Gastrocnemius medialis (tissue), 4 donors: ENCODE measurements at regions not wholly inside any gene's neighbourhood (a gene's known extent, or its start where the extent isn't known, plus 50 kb on each side); places are given as distances from the start of the nearest gene placed in this dataset.

ENCODE experiments used
- ATAC-seq, 2 donors: fragments of 150-250 bp; one replicate each; pipeline ENCODE4 v1.9.1; 2016
- DNase-seq, 2 donors: peaks; one replicate each; pipeline ENCODE4 v3.0.0-alpha.2; 2019
- H3K27ac ChIP-seq, 4 donors: fragments of 200-600 bp; sonication (generic); 1 replicate in 1 of 4; 2 replicates in 3 of 4; pipeline ENCODE4 v1.5.1; 2016 to 2018; ENCODE audit warnings: mild to moderate bottlenecking in 2 of 4, moderate library complexity in 1 of 4
- H3K27me3 ChIP-seq, 3 donors: fragments of 200-600 bp; sonication (generic) in 2 of 3; 1 replicate in 1 of 3; 2 replicates in 2 of 3; pipeline versions ENCODE4 v1.5.1 to v1.6.0; 2016 to 2019; ENCODE audit warnings: mild to moderate bottlenecking in 1 of 3, moderate library complexity in 1 of 3
- H3K36me3 ChIP-seq, 2 donors: fragments of 200-600 bp; sonication (generic) in 1 of 2; one replicate each; pipeline ENCODE4 v1.5.1; 2017 to 2018
- H3K4me1 ChIP-seq, 2 donors: fragments of 200-600 bp; sonication (generic) in 1 of 2; one replicate each; pipeline ENCODE4 v1.5.1; 2016 to 2017; ENCODE audit warnings: mild to moderate bottlenecking in 2 of 2
- H3K4me3 ChIP-seq, 4 donors: fragments of 200-600 bp; sonication (generic) in 3 of 4; 1 replicate in 1 of 4; 2 replicates in 3 of 4; pipeline ENCODE4 v1.5.1; 2016 to 2019; ENCODE audit warnings: mild to moderate bottlenecking in 2 of 4
- H3K9me3 ChIP-seq, 3 donors: fragments of 200-600 bp; sonication (generic) in 2 of 3; 1 replicate in 1 of 3; 2 replicates in 2 of 3; pipeline ENCODE4 v1.5.1; 2016 to 2019
- CTCF ChIP-seq, 5 experiments: fragments of 450-650 bp in 3 of 5; fragments of 200-600 bp in 2 of 5; sonication (generic) in 2 of 5; IDR thresholded peaks in 4 of 5; conservative IDR thresholded peaks in 1 of 5; 1 replicate in 4 of 5; 2 replicates in 1 of 5; pipeline ENCODE4 v1.5.1; 2016 to 2019; ENCODE audit warnings: antibody characterized with exemption in 5 of 5, mild to moderate bottlenecking in 3 of 5, moderate library complexity in 3 of 5
- POLR2A ChIP-seq, 2 donors: fragments of 450-650 bp; IDR thresholded peaks; one replicate each; pipeline ENCODE4 v1.6.1; 2017; ENCODE audit warnings: antibody characterized with exemption in 2 of 2, mild to moderate bottlenecking in 2 of 2, moderate library complexity in 2 of 2
- in situ Hi-C, 4 donors: fragments of 200-750 bp; cut with MboI; loops; one replicate each; pipeline versions ENCODE4 v1.15.0 to v1.8.0; 2017; ENCODE audit warnings: low sequenced_read_pairs in 4 of 4
- intact Hi-C: fragments of 100-400 bp; cut with DNase I; formaldehyde crosslinking; loops from one replicate; pipeline ENCODE4 v1.15.1; 2023; ENCODE audit warnings: low total_unique reads

- no peak overlapping the region for H3K27ac ChIP-seq
- ATAC-seq (no peak), DNase-seq (no peak)
- H3K4me1 ChIP-seq: peaks cover 16 to 22% of the 10 kb centered on the region in 2 donors
- intact Hi-C loops: no loop called here
- H3K4me3 ChIP-seq: no peak overlapping the region
- in situ Hi-C loops: no loop called here
- no peaks in the 10 kb centered on the region for H3K36me3 ChIP-seq
- no peaks in the 10 kb centered on the region for H3K27me3 ChIP-seq
- TF ChIP-seq POLR2A (IDR thresholded peaks at IDR 0.05) (no peak), CTCF (IDR thresholded peaks at IDR 0.05 in 4 of 5, conservative IDR thresholded peaks at IDR 0.05 in 1 of 5) (no peak)
- no peaks in the 10 kb centered on the region for H3K9me3 ChIP-seq
Measured at GRCh38 chr14:85242666-85243065, 287.3 kb upstream of the FLRT2 start.

GRCh38 chr14:85243321-85243720 lies 286.6 kb upstream of the FLRT2 start:
- Histone ChIP-seq H3K4me1 (peaks cover 16 to 22% of the 10 kb centered on the region in 2 donors), H3K36me3 (no peaks in the 10 kb centered on the region), H3K9me3 (no peaks in the 10 kb centered on the region), H3K4me3 (no peak overlapping the region), H3K27ac (no peak overlapping the region), H3K27me3 (no peaks in the 10 kb centered on the region)
- intact Hi-C loops (no loop called here), in situ Hi-C loops (no loop called here)
- DNase-seq (no peak), ATAC-seq (no peak)
- TF ChIP-seq POLR2A (IDR thresholded peaks at IDR 0.05): no peak

- H3K4me3 ChIP-seq: no peak overlapping the region
- no peak for ATAC-seq
- no peak for DNase-seq
- H3K36me3 ChIP-seq: no peaks in the 10 kb centered on the region
- no peaks in the 10 kb centered on the region for H3K27me3 ChIP-seq
- in situ Hi-C loops (no loop called here), intact Hi-C loops (no loop called here)
- TF ChIP-seq POLR2A (IDR thresholded peaks at IDR 0.05) (no peak), CTCF (IDR thresholded peaks at IDR 0.05 in 4 of 5, conservative IDR thresholded peaks at IDR 0.05 in 1 of 5) (no peak)
- H3K4me1 ChIP-seq: peaks cover 6 to 8% of the 10 kb centered on the region in 2 donors
- no peak overlapping the region for H3K27ac ChIP-seq
- no peaks in the 10 kb centered on the region for H3K9me3 ChIP-seq
Measured at GRCh38 chr14:85247071-85247470, 282.9 kb upstream of the FLRT2 start.

GRCh38 chr14:85248881-85249635 lies 280.9 kb upstream of the FLRT2 start:
- DNase-seq: no peak
- no peaks in the 10 kb centered on the region for H3K36me3 ChIP-seq
- no peak for TF ChIP-seq POLR2A (IDR thresholded peaks at IDR 0.05)
- no peak for TF ChIP-seq CTCF (IDR thresholded peaks at IDR 0.05 in 4 of 5, conservative IDR thresholded peaks at IDR 0.05 in 1 of 5)
- in situ Hi-C loops (no loop called here), intact Hi-C loops (no loop called here)
- H3K27me3 ChIP-seq: no peaks in the 10 kb centered on the region
- H3K9me3 ChIP-seq: no peaks in the 10 kb centered on the region
- no peak overlapping the region for H3K27ac ChIP-seq
- H3K4me1 ChIP-seq: no peaks in the 10 kb centered on the region
- no peak overlapping the region for H3K4me3 ChIP-seq
- ATAC-seq: no peak

- DNase-seq (no peak), ATAC-seq (no peak)
- intact Hi-C loops: no loop called here
- H3K9me3 ChIP-seq: no peaks in the 10 kb centered on the region
- no peaks in the 10 kb centered on the region for H3K27me3 ChIP-seq
- TF ChIP-seq POLR2A (IDR thresholded peaks at IDR 0.05): no peak
- TF ChIP-seq CTCF (IDR thresholded peaks at IDR 0.05 in 4 of 5, conservative IDR thresholded peaks at IDR 0.05 in 1 of 5): no peak
- in situ Hi-C loops: no loop called here
- no peak overlapping the region for H3K4me3 ChIP-seq
- no peak overlapping the region for H3K27ac ChIP-seq
- no peaks in the 10 kb centered on the region for H3K36me3 ChIP-seq
- H3K4me1 ChIP-seq: no peaks in the 10 kb centered on the region
Measured at GRCh38 chr14:85250414-85251189, 279.3 kb upstream of the FLRT2 start.
